H1 (cell line): ENCODE measurements at regions not wholly inside any gene's neighbourhood (a gene's known extent, or its start where the extent isn't known, plus 50 kb on each side); places are given as distances from the start of the nearest gene placed in this dataset.

Experiments used
- CTCF ChIA-PET: fragments of 300-600 bp; sonication (Branson Sonifier 250); formaldehyde crosslinking; loops from one replicate; lab custom pipeline; 2021; ENCODE audit not compliant: partially characterized antibody; lab: Charles Lee
- POLR2A ChIA-PET: fragments of 300-600 bp; sonication (Branson Sonifier 250); formaldehyde crosslinking; loops from one replicate; lab custom pipeline; 2021; ENCODE audit warnings: inconsistent platforms; ENCODE audit not compliant: partially characterized antibody; lab: Charles Lee
- DNase-seq, 2 experiments: peaks; one replicate each; pipeline versions ENCODE4 v3.0.0 to v3.0.0-alpha.2; 2010 to 2022; ENCODE audit warnings: low spot score in 2 of 2, low read depth in 1 of 2, mixed read lengths in 1 of 2
- FAIRE-seq: peaks from 2 replicates; lab custom pipeline; 2011; peaks lifted over from hg19 to GRCh38; lab: Jason Lieb, UNC
- H2AFZ ChIP-seq: 2 replicates; pipeline ENCODE4 v1.8.1; 2012; ENCODE audit warnings: low read length, inconsistent platforms
- H2AK5ac ChIP-seq: 2 replicates; pipeline ENCODE4 v1.6.1; 2013; ENCODE audit warnings: low read depth, low read length
- H2BK120ac ChIP-seq: replicated peaks from 2 replicates; pipeline ENCODE3; 2013; ENCODE audit warnings: low read depth, low read length, inconsistent platforms
- H2BK12ac ChIP-seq: 2 replicates; pipeline ENCODE4 v1.6.1; 2013; ENCODE audit warnings: low read depth, low read length
- H2BK15ac ChIP-seq: 2 replicates; pipeline ENCODE4 v1.6.1; 2013; ENCODE audit warnings: low read length
- H2BK20ac ChIP-seq: 2 replicates; pipeline ENCODE4 v1.6.1; 2013; ENCODE audit warnings: low read length
- H2BK5ac ChIP-seq: 2 replicates; pipeline ENCODE4 v1.6.1; 2013; ENCODE audit warnings: low read depth, low read length
- H3K14ac ChIP-seq: 2 replicates; pipeline ENCODE4 v1.6.1; 2013; ENCODE audit warnings: inconsistent platforms; ENCODE audit not compliant: insufficient read length
- H3K18ac ChIP-seq: 2 replicates; pipeline ENCODE4 v1.6.1; 2013; ENCODE audit warnings: low read length; ENCODE audit errors: extremely low read depth
- H3K23ac ChIP-seq: 2 replicates; pipeline ENCODE4 v1.6.1; 2013; ENCODE audit warnings: inconsistent platforms; ENCODE audit not compliant: insufficient read length
- H3K23me2 ChIP-seq: 2 replicates; pipeline ENCODE4 v1.6.1; 2013; ENCODE audit warnings: low read depth, low read length
- H3K27ac ChIP-seq: 2 replicates; pipeline ENCODE4 v1.6.1; 2011; ENCODE audit warnings: low read depth, low read length, inconsistent platforms
- H3K27me3 ChIP-seq, 4 experiments: replicated peaks in 1 of 4; 1 replicate in 1 of 4; 2 replicates in 3 of 4; pipeline versions ENCODE4 v1.6.1 to v1.8.1; 2011 to 2013; ENCODE audit warnings: low read length in 3 of 4, mild to moderate bottlenecking in 3 of 4, inconsistent platforms in 2 of 4, mixed read lengths in 2 of 4, moderate library complexity in 1 of 4; ENCODE audit not compliant: control insufficient read depth in 3 of 4, insufficient read depth in 3 of 4; ENCODE audit errors: extremely low read depth in 1 of 4
- H3K36me3 ChIP-seq, 4 experiments: 2 replicates each; pipeline versions ENCODE4 v1.6.1 to v1.8.1; 2011 to 2013; ENCODE audit warnings: mild to moderate bottlenecking in 4 of 4, low read length in 3 of 4, moderate library complexity in 2 of 4, control low read depth in 1 of 4, inconsistent platforms in 1 of 4; ENCODE audit not compliant: insufficient read depth in 4 of 4, control insufficient read depth in 2 of 4
- H3K4ac ChIP-seq: replicated peaks from 2 replicates; pipeline ENCODE3; 2013; ENCODE audit warnings: low read length, low read depth, mixed read lengths, inconsistent platforms; ENCODE audit not compliant: insufficient read length
- H3K4me1 ChIP-seq, 4 experiments: replicated peaks in 1 of 4; 1 replicate in 1 of 4; 2 replicates in 3 of 4; pipeline versions ENCODE4 v1.6.1 to v1.8.1; 2011 to 2013; ENCODE audit warnings: low read length in 3 of 4, inconsistent platforms in 2 of 4, mixed read lengths in 1 of 4; ENCODE audit not compliant: insufficient read depth in 4 of 4, control insufficient read depth in 3 of 4
- H3K4me2 ChIP-seq, 2 experiments: 2 replicates each; pipeline versions ENCODE4 v1.6.1 to v1.8.1; 2011 to 2013; ENCODE audit warnings: low read depth in 2 of 2, low read length in 2 of 2, control low read depth in 1 of 2, inconsistent platforms in 1 of 2, mild to moderate bottlenecking in 1 of 2; ENCODE audit not compliant: insufficient read depth in 1 of 2
- H3K4me3 ChIP-seq, 4 experiments: fragments of 200-600, 300-600 bp in 1 of 4; sonication (generic), shearing (Covaris generic), sonication (Bioruptor Twin) in 1 of 4; 2 replicates each; pipeline versions ENCODE4 v1.5.1 to v1.8.1; 2011 to 2016; ENCODE audit warnings: low read length in 4 of 4, low read depth in 3 of 4, control low read depth in 2 of 4, inconsistent platforms in 2 of 4, mild to moderate bottlenecking in 2 of 4, mixed read lengths in 1 of 4, moderate library complexity in 1 of 4; ENCODE audit not compliant: insufficient read depth in 2 of 4; ENCODE audit errors: extremely low read depth in 1 of 4
- H3K56ac ChIP-seq: replicated peaks from 2 replicates; pipeline ENCODE3; 2013; ENCODE audit warnings: low read depth, mild to moderate bottlenecking, mixed read lengths, low read length, inconsistent platforms; ENCODE audit not compliant: insufficient read length
- H3K79me1 ChIP-seq: 2 replicates; pipeline ENCODE4 v1.6.1; 2013; ENCODE audit warnings: low read depth, low read length, control low read depth
- H3K79me2 ChIP-seq, 2 experiments: 2 replicates each; pipeline versions ENCODE4 v1.6.1 to v1.8.1; 2012 to 2013; ENCODE audit warnings: low read length in 2 of 2, mild to moderate bottlenecking in 2 of 2, inconsistent platforms in 1 of 2; ENCODE audit not compliant: insufficient read depth in 2 of 2, control insufficient read depth in 1 of 2
- H3K9ac ChIP-seq, 4 experiments: replicated peaks in 1 of 4; 1 replicate in 1 of 4; 2 replicates in 3 of 4; pipeline versions ENCODE4 v1.6.1 to v1.8.1; 2011 to 2013; ENCODE audit warnings: low read depth in 3 of 4, low read length in 3 of 4, control low read depth in 2 of 4, mild to moderate bottlenecking in 2 of 4, moderate library complexity in 2 of 4, inconsistent platforms in 1 of 4; ENCODE audit errors: extremely low read depth in 1 of 4
- H3K9me3 ChIP-seq, 2 experiments: 2 replicates each; pipeline versions ENCODE4 v1.6.1 to v1.8.1; 2012 to 2013; ENCODE audit warnings: mild to moderate bottlenecking in 2 of 2, moderate library complexity in 2 of 2, control low read depth in 1 of 2, inconsistent platforms in 1 of 2, low read depth in 1 of 2, low read length in 1 of 2, mixed read lengths in 1 of 2; ENCODE audit not compliant: insufficient read depth in 2 of 2
- H4K20me1 ChIP-seq, 2 experiments: replicated peaks in 1 of 2; 2 replicates each; pipeline versions ENCODE3 to v1.8.1; 2011 to 2013; ENCODE audit warnings: inconsistent platforms in 2 of 2, low read length in 2 of 2, mild to moderate bottlenecking in 1 of 2; ENCODE audit not compliant: insufficient read depth in 2 of 2, control insufficient read depth in 1 of 2
- H4K5ac ChIP-seq: 2 replicates; pipeline ENCODE4 v1.6.1; 2013; ENCODE audit warnings: low read length, low read depth, mixed read lengths, inconsistent platforms; ENCODE audit not compliant: insufficient read length
- H4K8ac ChIP-seq: 2 replicates; pipeline ENCODE4 v1.8.0; 2013; ENCODE audit warnings: mild to moderate bottlenecking, moderate library complexity, low read length, inconsistent platforms; ENCODE audit not compliant: insufficient read depth; ENCODE audit errors: extremely low read depth
- H4K91ac ChIP-seq: replicated peaks from 2 replicates; pipeline ENCODE3; 2013; ENCODE audit warnings: low read length, mixed read lengths, inconsistent platforms; ENCODE audit not compliant: insufficient read length
- HDAC2 ChIP-seq, 2 experiments: fragments of 300-600 bp in 1 of 2; sonication (generic) in 1 of 2; IDR thresholded peaks; 2 replicates each; pipeline ENCODE4 v1.6.1; 2011 to 2012; ENCODE audit warnings: low read depth in 2 of 2, low read length in 2 of 2, mild to moderate bottlenecking in 2 of 2, moderate library complexity in 2 of 2, borderline replicate concordance in 1 of 2, inconsistent platforms in 1 of 2
- RAD21 ChIP-seq, 2 experiments: IDR thresholded peaks in 1 of 2; conservative IDR thresholded peaks in 1 of 2; 2 replicates each; pipeline ENCODE4 v1.6.1; 2011; ENCODE audit warnings: low read depth in 2 of 2, low read length in 2 of 2, improper control_type of control experiment in 1 of 2, inconsistent platforms in 1 of 2, mild to moderate bottlenecking in 1 of 2, moderate library complexity in 1 of 2
- WGBS, 2 experiments: shearing (Covaris generic) in 1 of 2; methylation state at CpG; one replicate each; pipeline versions ENCODE4 v1.1.6 to v1.1.7; 2013 to 2015; ENCODE audit warnings: low lambda C conversion rate in 2 of 2, mixed read lengths in 2 of 2, inconsistent platforms in 1 of 2, low coverage in 1 of 2, missing lambda C conversion rate in 1 of 2; ENCODE audit not compliant: insufficient replicate concordance in 2 of 2, insufficient coverage in 1 of 2, insufficient read length in 1 of 2; ENCODE audit errors: extremely low coverage in 1 of 2, missing lambda C conversion rate in 1 of 2; 5-methylcytosine and 5-hydroxymethylcytosine counted together
- TF ChIP-seq, protein P1 (sequence below), 3 experiments: IDR thresholded peaks; 1 replicate in 2 of 3; 2 replicates in 1 of 3; pipeline versions ENCODE4 v1.5.1 to v1.6.1; 2011; ENCODE audit warnings: low read length in 3 of 3, mild to moderate bottlenecking in 3 of 3, inconsistent platforms in 2 of 3, low read depth in 1 of 3, moderate library complexity in 1 of 3; ENCODE audit not compliant: insufficient read depth in 1 of 3; ENCODE audit errors: control extremely low read depth in 1 of 3

GRCh38 chr5:3734632-3735031, 139.0 kb downstream of the IRX1 start:
- H3K27me3 ChIP-seq: no peaks in the 10 kb centered on the region
- no peaks in the 10 kb centered on the region for H3K9me3 ChIP-seq
- no peak overlapping the region for H4K5ac ChIP-seq
- H4K20me1 ChIP-seq: no peaks in the 10 kb centered on the region
- H3K79me1 ChIP-seq: no peaks in the 10 kb centered on the region
- H2AK5ac ChIP-seq: no peak overlapping the region
- CTCF ChIA-PET: interaction anchor here (0.6 to 1.2 kb wide), 4 partner anchors 11 to 561 kb away, joined by 3 to 5 read pairs (median 3); no protein-coding TSS in a partner anchor
- H3K4me1 ChIP-seq: peaks cover 0 to 2% (median 0%) of the 10 kb centered on the region in 4 experiments; a peak in 1 of 7 replicates
- H3K23me2 ChIP-seq: no peaks in the 10 kb centered on the region
- no peaks in the 10 kb centered on the region for H3K79me2 ChIP-seq
- no peak overlapping the region for H2BK15ac ChIP-seq
- H3K14ac ChIP-seq: no peak overlapping the region
- no peak for FAIRE-seq
- no peak overlapping the region for H3K4me2 ChIP-seq
- H4K8ac ChIP-seq: no peak overlapping the region
- no peak for TF ChIP-seq HDAC2 (IDR thresholded peaks at IDR 0.05; ENCODE audit: borderline replicate concordance in 1 of 2, low read depth in 2 of 2, low read length in 2 of 2)
- TF ChIP-seq, protein P1, sequence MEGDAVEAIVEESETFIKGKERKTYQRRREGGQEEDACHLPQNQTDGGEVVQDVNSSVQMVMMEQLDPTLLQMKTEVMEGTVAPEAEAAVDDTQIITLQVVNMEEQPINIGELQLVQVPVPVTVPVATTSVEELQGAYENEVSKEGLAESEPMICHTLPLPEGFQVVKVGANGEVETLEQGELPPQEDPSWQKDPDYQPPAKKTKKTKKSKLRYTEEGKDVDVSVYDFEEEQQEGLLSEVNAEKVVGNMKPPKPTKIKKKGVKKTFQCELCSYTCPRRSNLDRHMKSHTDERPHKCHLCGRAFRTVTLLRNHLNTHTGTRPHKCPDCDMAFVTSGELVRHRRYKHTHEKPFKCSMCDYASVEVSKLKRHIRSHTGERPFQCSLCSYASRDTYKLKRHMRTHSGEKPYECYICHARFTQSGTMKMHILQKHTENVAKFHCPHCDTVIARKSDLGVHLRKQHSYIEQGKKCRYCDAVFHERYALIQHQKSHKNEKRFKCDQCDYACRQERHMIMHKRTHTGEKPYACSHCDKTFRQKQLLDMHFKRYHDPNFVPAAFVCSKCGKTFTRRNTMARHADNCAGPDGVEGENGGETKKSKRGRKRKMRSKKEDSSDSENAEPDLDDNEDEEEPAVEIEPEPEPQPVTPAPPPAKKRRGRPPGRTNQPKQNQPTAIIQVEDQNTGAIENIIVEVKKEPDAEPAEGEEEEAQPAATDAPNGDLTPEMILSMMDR (IDR thresholded peaks at IDR 0.05; ENCODE audit: control extremely low read depth in 1 of 3, insufficient read depth in 1 of 3, low read depth in 1 of 3, low read length in 3 of 3): peak in 2 of 3 experiments; percentile 36 to 46; a peak in 3 of 4 replicates
- peak; percentile 57 to 70 for TF ChIP-seq RAD21 (IDR thresholded peaks at IDR 0.05 in 1 of 2, conservative IDR thresholded peaks at IDR 0.05 in 1 of 2; ENCODE audit: low read depth in 2 of 2, low read length in 2 of 2)
- no peak overlapping the region for H3K4me3 ChIP-seq
- no peaks in the 10 kb centered on the region for H3K36me3 ChIP-seq
- H2BK20ac ChIP-seq: no peak overlapping the region
- H2BK120ac ChIP-seq: no peak overlapping the region
- no peak for DNase-seq
- 91% methylated on average over 6 of the region's 6 CpGs; no CpG with 5 or more reads in 1 of the 2 experiments for WGBS, 2 experiments
- no peak overlapping the region for H2BK5ac ChIP-seq
- no peak overlapping the region for H4K91ac ChIP-seq
- no peak overlapping the region for H3K23ac ChIP-seq
- H2AFZ ChIP-seq: no peak overlapping the region
- no peak overlapping the region for H2BK12ac ChIP-seq
- no peak overlapping the region for H3K9ac ChIP-seq
- H3K56ac ChIP-seq: no peak overlapping the region
- POLR2A ChIA-PET: no interaction called here
- no peak overlapping the region for H3K18ac ChIP-seq
- H3K27ac ChIP-seq: no peak overlapping the region
- no peak overlapping the region for H3K4ac ChIP-seq
